ENCODE measurements at regions not wholly inside any gene's neighbourhood (a gene's known extent, or its start where the extent isn't known, plus 50 kb on each side); places are given as distances from the start of the nearest gene placed in this dataset.

DNA sequence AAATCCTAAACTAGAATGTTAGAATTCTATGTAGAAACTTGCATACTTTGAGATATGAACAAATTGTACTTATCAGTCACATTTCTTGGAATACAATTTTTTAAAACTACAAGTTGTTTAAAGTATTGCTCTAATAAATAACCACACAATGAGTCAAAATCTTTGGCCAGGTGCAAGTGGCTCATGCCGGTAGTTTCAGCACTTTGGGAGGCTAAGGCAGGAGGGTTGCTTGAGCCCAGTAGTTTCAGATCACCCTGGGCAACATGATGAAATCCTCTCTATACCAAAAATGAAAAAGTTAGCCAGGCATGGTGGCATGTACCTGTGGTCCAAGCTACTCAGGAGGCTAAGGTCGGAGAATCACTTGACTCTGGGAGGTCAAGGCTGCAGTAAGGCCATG lies 257.8 kb downstream of the COX7C start:
- no peak for TF ChIP-seq POLR2AphosphoS5 (IDR thresholded peaks at IDR 0.05)
- no peak for TF ChIP-seq CTCF (IDR thresholded peaks at IDR 0.05)
- no peak for TF ChIP-seq POLR2A (IDR thresholded peaks at IDR 0.05)

Measured in breast epithelium (tissue), 3 donors.